Right kidney (tissue), 1 donor: ENCODE measurements at regions not wholly inside any gene's neighbourhood (a gene's known extent, or its start where the extent isn't known, plus 50 kb on each side); places are given as distances from the start of the nearest gene placed in this dataset.
"Not testable (repeated sequence)": the region's sequence is repeated elsewhere in the genome, so short reads cannot be mapped to it uniquely, and the experiment has no call there.

Experiments used
- DNase-seq: peaks from one replicate; pipeline ENCODE4 v3.0.0-alpha.2; 2016

- no peak for DNase-seq
These were observed 294.5 kb upstream of the PIK3R1 start for GRCh38 chr5:67921004-67921601.

DNA sequence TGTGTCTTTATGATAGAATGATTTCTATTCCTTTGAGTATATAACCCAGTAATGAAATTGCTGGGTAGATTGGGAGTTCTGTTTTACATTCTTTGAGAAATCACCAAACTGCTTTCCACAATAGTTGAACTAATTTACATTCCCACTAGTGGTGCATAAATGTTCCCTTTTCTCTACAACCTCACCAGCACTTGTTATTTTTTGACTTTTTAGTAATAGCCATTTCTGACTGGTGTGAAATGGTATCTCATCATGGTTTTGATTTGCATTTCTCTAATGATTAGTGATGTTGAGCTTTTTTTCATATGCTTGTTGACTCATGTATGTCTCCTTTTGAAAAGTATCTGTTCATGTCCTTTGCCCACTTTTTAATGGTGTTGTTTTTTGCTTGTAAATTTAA, 296.0 kb upstream of the PIK3R1 start:
- not testable (repeated sequence) for DNase-seq

DNA sequence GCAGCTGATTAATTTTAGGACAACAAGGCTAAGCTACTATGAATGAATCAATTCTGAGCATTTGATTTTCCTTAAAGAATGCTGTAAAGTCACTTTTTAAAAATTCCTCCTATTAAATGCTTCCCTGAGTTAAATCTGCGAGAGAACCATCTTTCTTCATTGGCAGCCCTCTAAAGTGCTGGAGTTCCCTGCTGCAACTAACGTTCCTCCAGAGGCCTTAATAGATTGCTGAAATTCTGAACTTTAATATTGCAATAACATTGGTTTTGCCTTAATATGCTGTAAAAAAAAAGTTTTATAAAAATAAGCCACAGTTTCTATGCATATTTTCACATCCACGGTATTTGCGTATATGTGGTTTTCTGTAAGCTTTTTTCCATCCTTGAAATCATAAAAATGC, 298.0 kb upstream of the PIK3R1 start:
- no peak for DNase-seq

DNA sequence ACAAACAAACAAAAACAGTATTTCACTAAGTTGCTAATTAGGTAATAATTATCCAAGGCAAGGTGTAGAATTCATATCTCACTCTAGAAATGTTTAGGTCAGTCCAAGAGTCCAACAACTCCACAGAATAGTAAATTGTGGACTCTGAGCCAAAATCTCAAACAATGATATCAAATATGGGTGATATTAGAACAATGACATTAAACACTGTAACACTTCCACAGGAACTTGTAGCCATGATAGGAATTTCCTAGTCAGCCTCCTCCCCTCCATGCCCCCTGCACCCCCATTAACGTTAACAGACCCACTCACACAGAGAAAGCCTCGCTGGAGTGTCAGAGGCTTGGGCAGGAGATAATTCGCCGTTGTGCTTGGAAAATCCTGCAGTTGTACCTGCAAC, 305.0 kb upstream of the PIK3R1 start:
- no peak for DNase-seq

DNA sequence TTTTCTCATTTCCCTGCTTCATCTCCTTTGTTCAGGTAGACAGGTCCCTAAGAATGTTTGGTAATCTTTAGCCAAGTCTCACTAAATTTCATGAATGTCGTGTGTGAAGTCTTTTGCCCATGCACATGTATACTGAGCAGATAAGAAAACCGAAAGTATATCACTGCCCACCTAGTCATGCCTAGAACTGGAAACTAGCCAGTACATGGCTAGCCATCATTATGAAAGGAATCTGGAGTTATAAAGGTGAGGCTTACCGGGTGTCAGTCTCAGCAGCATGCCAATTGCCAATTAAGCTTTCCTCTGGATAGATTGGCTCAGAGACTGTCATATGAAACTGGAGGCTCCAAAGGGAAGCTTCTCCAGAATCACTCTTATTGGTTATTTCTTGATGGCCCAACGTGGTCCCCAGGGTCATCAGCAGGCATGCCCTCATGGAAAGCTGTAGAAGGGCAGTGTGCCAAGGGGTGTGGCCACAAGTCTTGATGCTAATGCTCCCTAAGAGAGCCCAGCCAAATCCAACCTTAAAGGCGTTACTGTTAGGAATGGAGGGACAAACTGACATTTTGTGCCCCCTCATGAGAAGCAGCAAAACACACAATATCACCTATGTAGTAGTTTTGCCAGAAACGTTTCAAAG, 307.3 kb upstream of the PIK3R1 start:
- DNase-seq = no peak

DNA sequence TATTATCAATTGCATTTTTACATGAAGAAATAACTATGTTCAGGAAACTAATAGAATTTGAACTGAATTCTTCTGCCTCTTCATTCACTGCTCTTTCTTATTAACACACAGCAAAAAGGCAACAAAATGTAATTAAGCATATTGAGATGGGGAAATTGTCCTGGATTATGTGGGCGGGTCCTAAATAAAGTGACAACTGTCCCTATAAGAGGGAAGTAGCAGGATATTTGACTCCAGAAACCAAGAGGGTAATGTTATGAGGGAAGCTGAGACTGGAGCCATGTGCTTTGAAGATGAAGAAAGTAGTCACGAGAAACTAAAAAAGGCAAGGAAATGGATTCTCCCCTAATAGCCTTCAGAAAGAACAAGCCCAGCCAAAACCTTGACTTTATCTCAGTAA, 311.2 kb upstream of the PIK3R1 start:
- DNase-seq = no peak

GRCh38 chr5:67903656-67904055, 311.9 kb upstream of the PIK3R1 start:
- DNase-seq = no peak

DNA sequence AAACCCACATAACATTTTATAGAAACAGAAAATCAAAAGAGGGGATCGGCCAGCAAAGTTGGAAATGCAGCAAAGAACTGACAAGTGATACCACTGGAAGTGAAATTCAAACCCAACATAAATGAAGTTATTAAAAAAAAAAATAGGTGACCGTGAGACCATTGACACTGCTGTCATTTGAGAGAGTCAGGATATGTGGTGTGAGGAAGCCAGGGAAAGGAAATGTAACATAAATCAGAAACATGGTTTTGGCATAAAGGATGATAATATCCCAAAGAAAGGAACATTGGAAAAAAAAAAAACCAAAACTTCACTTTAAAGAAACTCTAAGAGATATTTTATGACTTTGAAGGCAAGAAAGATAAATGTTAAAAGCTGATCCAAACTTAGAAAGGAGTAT, 312.4 kb upstream of the PIK3R1 start:
- DNase-seq = no peak

GRCh38 chr5:67902497-67902830, 313.1 kb upstream of the PIK3R1 start:
- DNase-seq = no peak

- no peak for DNase-seq
These were observed 313.6 kb upstream of the PIK3R1 start for GRCh38 chr5:67901814-67902496.

DNA sequence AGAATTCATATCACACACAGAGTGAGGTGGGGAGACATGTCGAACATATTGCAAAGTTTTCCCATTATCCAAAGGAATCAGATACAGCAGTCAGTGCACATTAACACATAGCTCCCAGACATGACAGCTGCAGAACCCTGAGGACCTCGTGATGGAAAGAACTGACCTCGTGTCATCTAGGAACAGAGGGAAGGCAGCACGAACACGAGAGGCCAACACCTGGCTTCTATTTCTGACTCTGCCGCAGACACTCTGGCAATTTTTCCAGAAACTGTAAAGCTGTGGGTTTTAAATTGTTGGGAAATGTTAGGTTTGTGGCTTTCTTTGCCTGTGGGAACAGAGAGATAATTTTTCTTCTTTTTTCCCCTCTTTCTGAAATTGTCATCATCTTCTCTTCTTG, 315.0 kb upstream of the PIK3R1 start:
- no peak for DNase-seq

- no peak for DNase-seq
These were observed 317.6 kb upstream of the PIK3R1 start for GRCh38 chr5:67897980-67898379.

- DNase-seq = no peak
These were observed 318.1 kb upstream of the PIK3R1 start for GRCh38 chr5:67897431-67897830.

- no peak for DNase-seq
These were observed 318.6 kb upstream of the PIK3R1 start for GRCh38 chr5:67896930-67897313.

DNA sequence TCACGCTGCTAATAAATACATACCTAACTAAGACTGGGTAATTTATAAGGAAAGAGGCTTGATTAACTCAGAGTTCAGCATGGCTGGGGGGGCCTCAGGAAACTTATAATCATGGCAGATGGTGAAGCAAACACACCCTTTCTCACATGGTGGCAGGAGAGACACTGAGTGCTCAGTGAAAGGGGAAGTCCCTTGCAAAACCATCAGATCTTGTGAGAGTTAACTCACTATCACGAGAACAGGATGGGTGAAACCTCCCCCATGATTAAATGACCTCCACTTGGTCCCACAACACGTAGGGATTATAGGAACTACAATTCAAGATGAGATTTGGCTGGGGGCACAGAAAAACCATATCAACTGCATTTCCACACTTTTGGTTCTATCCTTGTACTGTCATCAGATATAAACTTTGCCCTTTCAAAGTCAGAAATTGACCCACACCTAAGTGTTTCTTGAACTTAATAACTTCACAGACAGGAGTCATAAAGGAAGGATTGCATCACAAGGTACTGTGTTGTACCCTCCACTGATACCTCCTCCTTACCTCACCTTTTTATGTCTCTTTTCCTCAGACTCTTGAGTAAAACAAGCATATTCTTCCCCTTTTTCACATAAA, 319.1 kb upstream of the PIK3R1 start:
- no peak for DNase-seq

DNA sequence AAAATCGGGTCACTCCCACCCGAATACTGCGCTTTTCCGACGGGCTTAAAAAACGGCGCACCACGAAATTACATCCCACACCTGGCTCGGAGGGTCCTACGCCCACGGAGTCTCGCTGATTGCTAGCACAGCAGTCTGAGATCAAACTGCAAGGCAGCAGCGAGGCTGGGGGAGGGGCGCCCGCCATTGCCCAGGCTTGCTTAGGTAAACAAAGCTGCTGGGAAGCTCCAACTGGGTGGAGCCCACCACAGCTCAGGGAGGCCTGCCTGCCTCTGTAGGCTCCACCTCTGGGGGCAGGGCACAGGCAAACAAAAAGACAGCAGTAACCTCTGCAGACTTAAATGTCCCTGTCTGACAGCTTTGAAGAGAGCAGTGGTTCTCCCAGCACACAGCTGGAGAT, 325.7 kb upstream of the PIK3R1 start:
- not testable (repeated sequence) for DNase-seq

GRCh38 chr5:67887748-67888161, 327.8 kb upstream of the PIK3R1 start:
- DNase-seq = no peak

GRCh38 chr5:67886761-67887160, 328.8 kb upstream of the PIK3R1 start:
- no peak for DNase-seq

- DNase-seq = no peak
These were observed 334.7 kb upstream of the PIK3R1 start for GRCh38 chr5:67880876-67881275.

DNA sequence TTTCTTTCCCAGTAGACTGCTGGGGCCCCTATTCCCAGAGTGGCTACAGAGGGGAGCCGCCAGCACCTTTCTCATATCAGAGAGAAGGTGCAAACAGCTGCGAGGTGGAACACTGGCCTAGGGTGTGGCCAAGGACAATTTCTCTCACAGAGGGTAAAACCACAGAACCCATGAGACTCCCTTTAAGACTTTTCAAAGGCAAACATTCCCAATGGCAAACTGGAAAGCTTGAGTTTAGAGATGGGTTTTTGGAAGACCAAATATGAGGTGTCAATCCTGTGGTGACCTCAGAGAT, 335.1 kb upstream of the PIK3R1 start:
- no peak for DNase-seq

DNA sequence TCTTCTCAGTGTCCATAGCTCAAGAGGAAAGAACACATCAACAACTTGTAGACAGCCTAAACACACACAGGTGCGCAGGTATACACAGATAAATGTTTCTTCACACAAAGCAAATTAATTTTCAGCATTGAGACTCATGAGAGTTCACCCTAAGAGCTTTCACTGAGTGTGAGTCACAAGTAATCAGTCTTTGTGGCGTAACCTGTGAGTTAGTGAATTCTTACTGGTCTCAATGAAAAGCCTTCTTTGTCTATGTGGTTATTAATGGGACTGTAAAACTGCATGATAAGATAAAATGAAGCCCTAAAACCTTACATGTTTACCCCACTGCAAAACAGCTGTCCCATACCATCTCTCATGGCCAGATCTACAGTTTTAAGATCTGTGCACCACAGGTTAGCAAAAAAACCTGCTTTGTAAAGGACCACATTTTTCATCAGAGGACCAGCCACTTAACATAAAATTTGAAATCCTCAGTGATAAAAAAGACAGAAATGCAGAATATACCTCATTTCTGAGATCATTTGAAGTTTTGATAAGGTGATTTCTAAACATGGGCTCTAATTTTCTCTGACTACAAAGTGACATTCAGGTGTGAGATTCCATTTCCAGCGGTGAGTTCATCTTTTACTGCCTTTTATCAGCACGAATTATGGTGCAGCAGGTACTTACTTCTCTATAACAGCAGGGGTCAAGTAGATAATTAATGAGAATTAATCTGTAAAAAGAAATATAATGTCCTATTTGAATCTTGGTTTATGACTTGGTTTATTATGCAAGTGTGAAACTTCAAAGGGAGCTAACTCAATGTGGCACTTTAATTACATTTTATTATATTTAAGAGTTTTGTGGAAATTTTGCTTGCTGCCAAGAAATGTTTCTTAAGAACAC, 335.7 kb upstream of the PIK3R1 start:
- no peak for DNase-seq

GRCh38 chr5:67878933-67879332, 336.6 kb upstream of the PIK3R1 start:
- DNase-seq = no peak

DNA sequence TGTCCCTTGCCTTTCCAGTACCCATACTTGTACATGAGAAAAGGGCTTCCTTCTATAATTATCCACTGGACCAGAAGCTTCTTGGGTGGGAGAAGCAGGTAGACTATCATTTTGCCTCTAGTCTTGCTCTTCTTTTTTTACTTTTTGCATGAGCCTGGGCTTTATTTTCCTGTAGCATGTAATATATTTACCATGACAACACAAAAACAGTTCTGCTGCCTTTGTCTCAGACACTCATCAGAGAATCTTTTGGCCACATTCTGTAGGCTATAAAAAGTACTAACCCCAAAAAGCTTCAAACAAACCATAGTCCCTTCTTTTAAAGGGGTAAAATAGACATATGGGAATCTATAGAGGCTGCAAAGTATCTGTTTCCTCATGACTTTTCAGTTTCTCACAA, 339.2 kb upstream of the PIK3R1 start:
- no peak for DNase-seq
